ENCODE measurements at regions not wholly inside any gene's neighbourhood (a gene's known extent, or its start where the extent isn't known, plus 50 kb on each side); places are given as distances from the start of the nearest gene placed in this dataset.

DNA sequence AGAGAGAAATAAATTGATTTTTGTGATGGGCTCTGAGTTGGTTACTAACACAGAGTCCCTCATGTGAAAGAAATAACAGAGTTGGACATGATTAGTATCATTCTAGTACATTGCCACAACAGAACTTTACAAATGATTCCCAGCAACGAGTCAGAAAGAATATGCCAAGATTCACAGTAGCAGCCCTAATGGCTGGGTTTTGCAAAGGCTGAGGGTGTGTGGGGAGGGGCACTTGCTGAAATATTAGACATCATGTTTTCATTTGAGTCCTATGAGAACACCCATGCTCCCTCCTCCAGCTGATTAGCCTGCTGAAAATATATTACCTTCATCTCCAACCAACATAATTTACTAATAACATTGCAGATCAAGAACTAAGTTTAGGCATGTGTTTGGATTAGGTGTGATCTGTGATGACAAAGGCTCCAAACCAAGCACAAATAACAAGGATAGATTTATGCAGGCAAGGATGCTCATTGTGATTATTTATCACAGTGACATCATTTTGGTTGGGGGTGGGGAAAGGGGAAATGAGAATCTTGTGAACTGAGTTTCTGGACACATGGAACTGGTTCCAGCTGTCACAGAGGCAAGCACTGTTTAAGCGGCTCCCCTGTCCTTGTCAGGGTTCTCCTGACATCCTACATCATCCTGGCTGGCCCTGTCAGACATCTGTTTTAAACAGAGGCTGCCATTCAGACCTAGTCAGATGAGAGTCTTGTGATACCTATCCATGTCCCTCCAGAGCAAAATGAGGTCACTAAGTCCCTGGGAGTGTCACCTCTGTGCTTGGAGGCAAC, 205.8 kb upstream of the NCKAP5 start:
- no peak for DNase-seq

DNA sequence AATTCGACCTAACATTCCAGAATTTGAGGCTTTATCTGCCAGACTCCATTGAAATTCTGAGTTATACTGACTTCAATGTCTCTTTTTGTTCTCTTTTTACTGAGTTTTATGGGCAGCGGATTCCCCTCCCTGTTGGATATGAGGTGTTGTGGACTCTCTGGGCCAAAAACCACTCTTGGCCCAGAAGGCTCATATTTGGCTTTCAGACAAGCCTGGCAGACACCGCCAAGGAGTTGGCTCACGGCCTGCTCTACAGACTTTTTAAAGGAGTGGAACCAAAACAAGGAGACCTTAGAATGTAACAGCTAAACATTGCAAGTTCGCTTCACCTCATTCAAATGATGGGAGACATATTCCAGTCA, 206.4 kb upstream of the NCKAP5 start:
- no peak for DNase-seq

DNA sequence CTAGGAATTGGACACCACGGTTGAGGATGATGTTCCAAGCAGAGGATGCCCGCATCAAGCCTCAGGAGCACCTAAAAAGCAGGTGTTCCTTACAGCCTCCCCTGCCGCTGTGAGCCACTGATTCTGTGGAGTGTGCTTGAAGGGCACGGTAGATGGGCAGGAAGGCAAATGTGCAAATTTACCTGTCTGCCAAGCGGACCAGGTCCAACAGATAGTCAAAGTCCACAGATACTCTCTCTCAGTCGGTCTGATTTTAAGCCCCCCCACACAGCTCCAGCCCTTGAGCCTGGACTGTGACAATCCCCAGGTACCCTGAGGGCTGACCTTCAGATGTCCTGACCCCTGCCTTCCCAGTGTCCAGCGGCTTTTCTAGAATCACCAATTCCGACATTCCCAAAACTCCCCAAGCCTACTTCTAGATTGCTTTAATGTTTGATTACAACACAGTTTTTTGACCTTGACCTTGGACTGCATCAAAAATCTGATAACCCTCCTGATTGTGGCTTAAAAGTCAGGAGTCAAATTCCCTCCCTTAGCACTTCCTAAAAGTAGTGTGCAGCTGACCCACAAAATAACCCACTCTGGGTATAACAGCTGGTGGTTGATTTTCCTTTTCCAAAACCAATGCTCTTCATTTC, 208.8 kb upstream of the NCKAP5 start:
- no peak for DNase-seq

DNA sequence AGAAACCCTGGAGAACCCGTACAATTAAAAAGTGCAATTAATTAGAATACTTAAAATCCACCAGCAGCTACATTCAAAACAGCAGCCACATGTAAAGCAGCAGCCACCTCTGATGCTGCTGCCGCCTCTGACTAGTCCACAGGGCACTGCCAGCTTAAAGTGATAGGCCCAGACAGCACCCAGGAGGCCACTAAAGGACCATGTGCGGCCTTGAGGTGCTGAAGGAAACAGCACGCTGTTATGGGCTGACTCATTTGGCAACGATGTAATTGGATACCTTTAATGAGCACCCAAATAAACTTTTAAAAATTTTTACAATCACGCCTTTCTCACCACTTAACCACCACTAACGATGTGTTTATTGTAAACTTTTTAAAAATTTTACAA, 209.3 kb upstream of the NCKAP5 start:
- DNase-seq: no peak

DNA sequence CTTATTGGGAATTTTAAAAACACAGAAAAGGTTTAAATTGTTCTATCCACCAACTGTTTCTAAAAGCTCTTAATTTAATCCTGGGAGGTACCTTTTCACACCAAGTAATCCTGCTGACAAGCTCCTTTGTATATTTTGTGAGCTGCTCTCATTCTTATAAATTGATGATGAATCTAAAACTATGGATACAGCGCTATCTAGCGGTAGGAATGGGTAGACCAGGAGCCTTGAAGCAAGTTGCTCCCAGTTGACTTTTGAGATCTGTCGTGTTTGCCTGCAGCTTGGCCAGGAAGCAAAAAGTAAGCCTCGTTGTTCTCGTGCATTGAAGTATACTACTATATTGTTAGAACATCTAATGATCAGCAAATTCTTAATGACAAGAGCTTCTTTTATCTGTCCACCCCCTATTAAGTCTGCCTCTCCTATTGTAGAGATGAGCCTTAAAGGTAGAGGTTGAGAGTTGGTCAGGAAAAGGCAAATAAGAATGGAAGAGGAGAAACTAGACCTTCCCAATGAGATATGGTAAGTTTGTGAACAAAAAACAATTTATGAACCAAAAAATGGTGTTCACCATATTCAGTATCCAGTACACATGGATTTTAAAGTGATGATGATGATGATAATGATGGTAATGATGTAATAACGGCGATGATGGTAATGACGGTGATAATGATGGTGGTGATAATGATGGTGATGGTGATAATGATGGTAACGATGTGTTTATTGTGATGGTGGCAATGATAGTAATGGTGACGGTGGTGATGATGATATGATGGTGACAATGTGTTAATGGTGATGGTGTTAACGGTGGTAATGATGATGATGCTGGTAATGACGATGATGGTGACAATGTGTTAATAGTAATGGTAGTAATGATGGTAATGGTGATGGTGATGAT, 212.1 kb upstream of the NCKAP5 start:
- DNase-seq: peak; percentile 11

DNA sequence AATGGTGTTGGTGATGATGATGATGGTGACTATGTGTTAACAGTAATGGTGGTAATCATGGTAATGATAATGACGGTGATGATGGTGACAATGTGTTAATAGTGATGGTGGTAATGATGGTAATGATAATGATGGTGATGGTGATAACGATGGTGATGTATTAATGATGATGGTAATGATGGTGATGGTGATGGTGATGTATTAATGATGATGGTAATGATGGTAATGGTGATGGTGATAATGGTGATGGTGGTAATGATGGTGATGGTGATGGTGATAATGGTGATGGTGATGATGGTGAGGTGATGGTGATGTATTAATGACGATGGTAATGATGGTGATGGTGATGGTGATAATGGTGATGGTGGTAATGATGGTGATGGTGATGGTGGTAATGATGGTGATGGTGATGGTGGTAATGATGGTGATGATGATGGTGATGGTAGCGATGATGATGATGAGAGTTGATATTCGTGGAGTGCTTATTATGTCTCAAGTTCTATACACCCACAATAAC, 212.8 kb upstream of the NCKAP5 start:
- DNase-seq: no peak

GRCh38 chr2:133787207-133787606, 218.9 kb upstream of the NCKAP5 start:
- DNase-seq: no peak

DNA sequence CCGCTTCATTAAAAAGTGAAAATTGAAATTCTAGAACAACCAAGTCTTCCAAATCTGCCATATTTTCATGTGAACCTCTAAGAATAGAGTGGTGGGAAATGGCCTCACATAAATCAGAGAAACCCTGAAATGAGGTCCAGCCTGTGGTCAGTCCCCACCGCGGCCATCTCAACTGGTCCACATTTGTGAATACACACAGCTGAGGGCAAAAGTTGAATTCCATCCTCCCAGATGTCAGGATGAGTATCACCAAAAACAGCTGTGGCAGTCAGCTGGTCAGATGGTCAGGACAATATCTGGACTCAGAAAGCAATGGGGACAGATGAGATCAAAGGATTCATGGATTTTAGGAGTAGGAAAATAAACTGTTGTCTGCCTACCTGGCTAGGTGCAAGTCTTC, 219.4 kb upstream of the NCKAP5 start:
- DNase-seq: no peak

GRCh38 chr2:133788386-133788785, 220.1 kb upstream of the NCKAP5 start:
- no peak for DNase-seq

DNA sequence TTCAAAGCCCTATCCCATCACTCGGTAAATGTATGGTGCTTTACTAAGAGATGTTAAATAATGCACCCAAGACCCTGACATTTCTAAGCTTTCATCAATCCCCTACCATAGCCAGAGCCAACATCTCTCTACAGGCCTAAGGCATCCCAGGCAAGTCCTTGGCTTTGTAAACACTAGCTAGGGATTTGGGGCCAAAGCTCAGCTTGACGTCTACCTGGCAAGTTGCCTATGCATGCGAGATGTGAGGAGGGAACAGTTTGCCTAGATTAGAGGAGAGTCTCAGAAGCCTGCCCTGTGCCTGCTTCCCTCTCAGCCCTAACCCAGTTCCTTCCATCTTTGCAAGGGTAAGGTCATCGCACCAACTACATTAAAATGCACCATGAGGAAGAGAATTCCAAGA, 221.5 kb upstream of the NCKAP5 start:
- no peak for DNase-seq

GRCh38 chr2:133790711-133791110, 222.4 kb upstream of the NCKAP5 start:
- DNase-seq: no peak

GRCh38 chr2:133791191-133791590, 222.9 kb upstream of the NCKAP5 start:
- no peak for DNase-seq

DNA sequence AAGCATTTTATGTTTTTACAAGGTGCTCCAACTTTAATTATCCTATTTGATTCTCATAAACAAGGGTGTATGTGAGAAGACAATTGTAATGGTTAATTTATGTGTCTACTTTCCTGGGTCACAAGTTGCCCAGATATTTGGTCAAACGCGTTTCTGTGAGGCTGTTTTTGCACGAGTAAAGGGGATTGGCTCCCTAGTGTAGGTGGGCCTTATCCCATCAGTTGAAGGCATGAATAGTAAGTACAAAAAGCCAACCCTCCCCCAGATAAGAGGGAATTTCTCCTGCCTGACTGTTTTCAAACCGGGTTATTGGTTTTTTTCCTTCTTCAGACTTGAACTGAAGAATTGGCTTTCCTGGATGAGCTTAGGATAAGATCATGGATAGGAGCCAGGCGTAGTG, 224.0 kb upstream of the NCKAP5 start:
- DNase-seq: no peak

GRCh38 chr2:133794114-133794513, 225.9 kb upstream of the NCKAP5 start:
- no peak for DNase-seq

DNA sequence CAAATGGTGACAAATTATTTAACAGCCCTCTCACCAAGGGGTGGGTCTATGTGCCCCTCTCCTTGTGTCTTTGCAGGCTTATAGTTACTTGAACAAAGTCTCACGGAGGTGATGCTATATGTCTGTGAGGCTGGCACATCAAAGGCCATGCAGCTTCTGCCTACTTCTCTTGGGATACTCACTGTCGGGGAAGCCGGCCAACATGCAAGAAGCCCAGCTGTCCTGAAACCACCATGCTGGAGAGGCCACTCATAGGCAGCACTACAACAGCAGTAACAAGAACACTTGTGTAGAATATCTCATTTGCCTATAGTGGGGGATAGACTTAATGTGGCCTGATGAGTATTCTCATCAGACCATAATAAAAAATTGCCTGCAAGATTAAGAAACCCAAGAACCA, 233.7 kb upstream of the NCKAP5 start:
- no peak for DNase-seq

DNA sequence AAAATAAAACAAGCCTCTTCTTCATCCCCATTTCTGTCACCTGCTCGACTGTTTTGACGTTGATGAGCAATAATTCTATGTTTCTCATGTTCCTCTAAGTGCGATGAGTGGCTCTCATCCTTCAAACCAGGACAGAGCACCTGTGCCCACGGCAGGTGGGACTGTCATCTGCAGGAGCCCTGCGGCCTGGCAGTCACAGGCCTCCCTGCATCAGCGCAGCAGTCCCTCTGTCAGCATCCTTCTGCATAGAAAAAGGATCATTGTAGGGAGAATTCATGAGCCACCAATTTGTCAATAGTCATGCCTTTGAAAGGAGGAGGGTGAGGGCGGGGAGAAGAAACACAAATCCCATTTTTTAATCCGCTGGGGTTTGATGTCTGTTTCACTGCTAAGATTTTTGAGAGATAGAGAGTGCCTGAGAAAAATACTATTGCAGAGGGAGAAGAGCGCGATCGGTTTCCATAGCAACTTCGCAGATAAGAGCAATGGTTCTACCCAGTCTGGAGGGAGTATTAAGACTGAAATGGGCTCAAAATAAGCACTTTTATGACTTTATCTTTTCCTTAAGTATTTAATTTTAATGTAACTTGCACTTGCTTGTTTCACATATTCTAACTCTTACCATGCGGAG, 234.3 kb upstream of the NCKAP5 start:
- DNase-seq: no peak

DNA sequence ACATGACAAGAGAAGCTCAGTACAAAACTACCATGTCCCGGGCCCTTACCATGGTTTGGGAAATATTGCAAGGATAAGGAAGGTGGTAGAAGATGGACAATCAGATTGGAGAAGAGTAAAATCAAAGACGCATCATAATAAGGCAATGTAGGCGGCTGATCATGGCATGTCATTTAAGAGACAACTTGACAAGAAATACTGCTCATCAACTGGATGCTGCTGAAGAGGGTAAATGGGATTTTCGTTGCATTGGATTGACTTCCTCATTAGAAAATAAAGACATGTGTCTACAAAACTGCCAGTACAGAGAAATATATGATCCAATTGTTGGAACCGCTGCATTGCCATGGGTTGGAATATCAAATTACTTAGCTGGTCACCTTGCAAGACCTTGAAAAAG, 238.3 kb upstream of the NCKAP5 start:
- DNase-seq: no peak

GRCh38 chr2:133809485-133809884, 241.2 kb upstream of the NCKAP5 start:
- DNase-seq: no peak

- no peak for DNase-seq
Observed at GRCh38 chr2:133810559-133810958, 242.3 kb upstream of the NCKAP5 start.

- DNase-seq: no peak
Observed at GRCh38 chr2:133811409-133812125, 243.3 kb upstream of the NCKAP5 start.

GRCh38 chr2:133812826-133813617, 244.8 kb upstream of the NCKAP5 start:
- no peak for DNase-seq

DNA sequence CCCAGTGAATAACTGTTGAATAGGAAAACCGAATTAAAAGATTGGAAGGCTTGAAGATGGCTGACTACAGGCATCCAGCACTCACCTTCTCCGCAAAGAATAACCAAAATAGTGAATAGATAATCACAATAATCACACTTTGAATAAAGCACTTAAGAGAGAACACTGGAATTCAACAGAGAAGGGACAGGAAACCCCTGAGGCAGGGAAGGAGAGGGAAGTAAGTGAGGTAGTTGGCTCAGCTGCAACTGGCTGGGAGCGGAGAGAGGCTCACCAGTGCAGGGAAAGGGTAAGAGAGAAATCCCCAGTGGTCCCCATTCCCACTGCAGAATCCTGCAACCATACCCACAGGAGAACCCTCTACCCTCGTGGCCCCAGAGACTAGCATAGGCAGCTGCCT, 246.6 kb upstream of the NCKAP5 start:
- DNase-seq: no peak

All from CD4-positive, alpha-beta T cell treated with Interleukin-21 for 1 hour (primary cell).